GM12878 (cell line): ENCODE measurements at regions not wholly inside any gene's neighbourhood (a gene's known extent, or its start where the extent isn't known, plus 50 kb on each side); places are given as distances from the start of the nearest gene placed in this dataset.

Experiments
- ATAC-seq: fragments of 200-7000 bp; cut with Tn5 transposase; 3 replicates; pipeline ENCODE4 v1.9.1; 2020; ENCODE audit warnings: mild to moderate bottlenecking, moderate library complexity
- BruUV-seq: library from RNA; stranded (reverse); fragments of 400-500 nt; replicated peaks from 2 replicates; lab custom pipeline; 2021; lab: Mats Ljungman, UMichigan
- CTCF ChIA-PET: fragments of 300-600 bp; sonication (Branson Sonifier 250); formaldehyde crosslinking; extraction: SDS; loops from one replicate; lab custom pipeline; 2021; ENCODE audit warnings: inconsistent platforms; lab: Yijun Ruan, JAX
- POLR2A ChIA-PET: fragments of 350-600 bp; formaldehyde crosslinking; extraction: SDS; loops from one replicate; lab custom pipeline; 2021; ENCODE audit warnings: inconsistent platforms; lab: Charles Lee
- RAD21 ChIA-PET: fragments of 300-600 bp; sonication (Branson Sonifier 250); formaldehyde crosslinking; loops from one replicate; lab custom pipeline; 2023; ENCODE audit warnings: antibody characterized with exemption; ENCODE audit not compliant: unreplicated experiment; lab: Charles Lee
- SMC1A ChIA-PET: fragments of 300-600 bp; sonication (Branson Sonifier 250); formaldehyde crosslinking; loops from one replicate; lab custom pipeline; 2023; ENCODE audit not compliant: unreplicated experiment, uncharacterized antibody; lab: Charles Lee
- DNase-seq: peaks from one replicate; pipeline ENCODE4 v3.0.0-alpha.2; 2011; ENCODE audit warnings: low read depth, low spot score
- FAIRE-seq: peaks from 3 replicates; lab custom pipeline; 2011; peaks lifted over from hg19 to GRCh38; lab: Jason Lieb, UNC
- H2AFZ ChIP-seq: 2 replicates; pipeline ENCODE4 v1.6.0; 2011; ENCODE audit warnings: low read depth, low read length, control low read depth; ENCODE audit not compliant: control insufficient read depth
- H3K27ac ChIP-seq: 2 replicates; pipeline ENCODE4 v1.5.1; 2011; ENCODE audit warnings: control low read depth; ENCODE audit not compliant: control insufficient read depth, insufficient read depth
- H3K27me3 ChIP-seq, 2 experiments: replicated peaks in 1 of 2; 2 replicates each; pipeline versions ENCODE4 v1.6.0 to v1.6.1; 2011; ENCODE audit warnings: low read length in 1 of 2; ENCODE audit not compliant: control insufficient read depth in 2 of 2, insufficient read depth in 2 of 2
- H3K36me3 ChIP-seq, 2 experiments: 2 replicates each; pipeline ENCODE4 v1.5.1; 2011; ENCODE audit warnings: low read length in 1 of 2; ENCODE audit not compliant: control insufficient read depth in 2 of 2, insufficient read depth in 2 of 2
- H3K4me1 ChIP-seq: 2 replicates; pipeline ENCODE4 v1.6.1; 2011; ENCODE audit warnings: mild to moderate bottlenecking, low read length, moderate library complexity, mixed read lengths; ENCODE audit not compliant: control insufficient read depth, insufficient read depth
- H3K4me2 ChIP-seq: 2 replicates; pipeline ENCODE4 v1.6.0; 2011; ENCODE audit warnings: control low read depth; ENCODE audit not compliant: control insufficient read depth, insufficient read depth
- H3K4me3 ChIP-seq: fragments of 200-600 bp; sonication (generic); 2 replicates; pipeline ENCODE4 v1.5.1; 2016
- H3K79me2 ChIP-seq: 2 replicates; pipeline ENCODE4 v1.6.0; 2011; ENCODE audit warnings: low read length; ENCODE audit not compliant: control insufficient read depth, insufficient read depth
- H3K9ac ChIP-seq: 2 replicates; pipeline ENCODE4 v1.8.0; 2011; ENCODE audit warnings: low read length, control low read depth, mixed read lengths; ENCODE audit not compliant: control insufficient read depth, insufficient read depth
- H3K9me3 ChIP-seq: replicated peaks from 3 replicates; pipeline ENCODE4 v1.5.1; 2011; ENCODE audit warnings: mild to moderate bottlenecking, low read length; ENCODE audit not compliant: control insufficient read depth, insufficient read depth
- H4K20me1 ChIP-seq: 2 replicates; pipeline ENCODE4 v1.6.0; 2011; ENCODE audit not compliant: control insufficient read depth, insufficient read depth
- CHD2 ChIP-seq: IDR thresholded peaks from 2 replicates; pipeline ENCODE4 v1.6.1; 2011; ENCODE audit warnings: low read depth, low read length, improper control_type of control experiment, borderline replicate concordance
- FOS ChIP-seq: IDR thresholded peaks from 3 replicates; pipeline ENCODE4 v1.6.1; 2011; ENCODE audit warnings: borderline replicate concordance; ENCODE audit not compliant: insufficient read length; ENCODE audit errors: extremely low read depth
- KDM1A ChIP-seq: fragments of 200-600 bp; sonication (generic); IDR thresholded peaks from 2 replicates; pipeline ENCODE4 v1.6.1; 2016; ENCODE audit warnings: borderline replicate concordance
- NR2C1 ChIP-seq: fragments of 450-650 bp; IDR thresholded peaks from 2 replicates; pipeline ENCODE4 v1.6.1; 2017; ENCODE audit warnings: antibody characterized with exemption, mild to moderate bottlenecking, moderate library complexity
- RUNX3 ChIP-seq: IDR thresholded peaks from 2 replicates; pipeline ENCODE4 v1.6.1; 2012; ENCODE audit warnings: low read length, inconsistent platforms
- SMC3 ChIP-seq: IDR thresholded peaks from 2 replicates; pipeline ENCODE4 v1.6.1; 2011; ENCODE audit warnings: low read length, improper control_type of control experiment, borderline replicate concordance
- ZNF384 ChIP-seq: IDR thresholded peaks from 2 replicates; pipeline ENCODE4 v1.6.1; 2012; ENCODE audit warnings: low read depth, mild to moderate bottlenecking, low read length, improper control_type of control experiment, borderline replicate concordance
- WGBS: methylation state at CpG from one replicate; pipeline ENCODE4 v1.1.6; 2016; ENCODE audit warnings: low lambda C conversion rate; ENCODE audit not compliant: insufficient replicate concordance, insufficient coverage; ENCODE audit errors: missing lambda C conversion rate; 5-methylcytosine and 5-hydroxymethylcytosine counted together
- in situ Hi-C: fragments of 300-500 bp; cut with MboI; formaldehyde crosslinking; loops from 9 replicates; pipeline ENCODE4 v1.14.3; 2018; ENCODE audit warnings: mixed read lengths
- intact Hi-C: fragments of 100-400 bp; cut with micrococcal nuclease; formaldehyde crosslinking; loops from one replicate; pipeline ENCODE4 v1.14.2; 2022; ENCODE audit not compliant: unreplicated experiment
- TF ChIP-seq, protein P1 (sequence below): fragments of 450-650 bp; IDR thresholded peaks from 2 replicates; pipeline ENCODE4 v1.6.1; 2016; ENCODE audit warnings: mild to moderate bottlenecking
- TF ChIP-seq, protein P2 (sequence below): fragments of 450-650 bp; IDR thresholded peaks from 2 replicates; pipeline ENCODE4 v1.6.1; 2016; ENCODE audit warnings: mild to moderate bottlenecking
- TF ChIP-seq, protein P3 (sequence below): IDR thresholded peaks from 2 replicates; pipeline ENCODE4 v1.6.1; 2012; ENCODE audit warnings: low read depth, low read length, improper control_type of control experiment

- FAIRE-seq (no peak), DNase-seq (no peak)
- H3K27ac ChIP-seq, result no peak overlapping the region
- TF ChIP-seq, protein P1, sequence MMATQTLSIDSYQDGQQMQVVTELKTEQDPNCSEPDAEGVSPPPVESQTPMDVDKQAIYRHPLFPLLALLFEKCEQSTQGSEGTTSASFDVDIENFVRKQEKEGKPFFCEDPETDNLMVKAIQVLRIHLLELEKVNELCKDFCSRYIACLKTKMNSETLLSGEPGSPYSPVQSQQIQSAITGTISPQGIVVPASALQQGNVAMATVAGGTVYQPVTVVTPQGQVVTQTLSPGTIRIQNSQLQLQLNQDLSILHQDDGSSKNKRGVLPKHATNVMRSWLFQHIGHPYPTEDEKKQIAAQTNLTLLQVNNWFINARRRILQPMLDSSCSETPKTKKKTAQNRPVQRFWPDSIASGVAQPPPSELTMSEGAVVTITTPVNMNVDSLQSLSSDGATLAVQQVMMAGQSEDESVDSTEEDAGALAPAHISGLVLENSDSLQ, result no peak
- 0 out of 2 replicates have a peak, but pooled peaks have one; percentile 16 for TF ChIP-seq RUNX3
- TF ChIP-seq, all 136 proteins: peak for 1
- intact Hi-C loops (no loop called here), in situ Hi-C loops (no loop called here)
- Histone ChIP-seq H3K79me2 (no peaks in the 10 kb centered on the region), H3K9ac (no peak overlapping the region), H4K20me1 (no peaks in the 10 kb centered on the region), H3K4me2 (no peak overlapping the region; the same call in 1 of the 2 replicates), H3K4me3 (no peak overlapping the region), H3K9me3 (no peaks in the 10 kb centered on the region; the same call in 2 of the 3 replicates), H3K36me3 (no peaks in the 10 kb centered on the region), H2AFZ (no peak overlapping the region), H3K27me3 (no peaks in the 10 kb centered on the region), H3K4me1 (peaks cover 23% of the 10 kb centered on the region)
- CTCF ChIA-PET, result no interaction called here
- SMC1A ChIA-PET, result interaction anchor here (0.6 to 1.2 kb wide), 3 partner anchors 42 to 332 kb away, joined by 3 read pairs; no protein-coding TSS in a partner anchor
- RAD21 ChIA-PET, result interaction anchor here (1.9 kb wide), 1 partner anchor 42 kb away, joined by 7 read pairs; no protein-coding TSS in a partner anchor
- WGBS, result 97% methylated on average over 7 of the region's 7 CpGs
- ATAC-seq, result no peak
- BruUV-seq, result no TSS peak
- POLR2A ChIA-PET, result interaction anchor here (0.9 kb wide), 1 partner anchor 41 kb away, joined by 3 read pairs; no protein-coding TSS in a partner anchor
Measured at GRCh38 chr3:72143322-72143721, 358.4 kb upstream of the PROK2 start.

DNA sequence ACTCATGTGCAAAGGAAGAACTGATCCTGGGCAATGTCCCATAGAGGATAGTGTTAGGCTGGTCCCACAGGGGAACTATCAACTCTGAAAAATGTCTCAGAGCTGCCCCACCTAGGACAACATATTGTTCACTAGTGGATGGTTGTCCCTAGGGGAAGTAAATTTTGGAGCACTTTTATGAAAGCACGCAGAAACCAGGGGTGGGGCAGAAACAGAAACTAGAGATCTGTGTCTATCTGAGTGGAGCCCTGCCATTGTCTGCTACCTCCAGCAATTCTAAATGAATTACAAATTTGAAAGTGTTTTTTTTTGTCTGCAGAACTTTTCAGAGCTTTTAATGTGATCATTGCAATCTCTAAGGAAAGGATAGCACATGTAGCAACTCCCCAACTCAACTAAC lies 357.1 kb upstream of the PROK2 start:
- H2AFZ ChIP-seq, result no peak overlapping the region
- WGBS, result 0% methylated on average over 1 of the region's 1 CpG
- DNase-seq, result no peak
- TF ChIP-seq ZNF384, result no peak
- TF ChIP-seq KDM1A, result no peak
- no peak for TF ChIP-seq CHD2
- TF ChIP-seq SMC3, result no peak
- TF ChIP-seq FOS, result no peak
- no peak for TF ChIP-seq NR2C1
- TF ChIP-seq, protein P2, sequence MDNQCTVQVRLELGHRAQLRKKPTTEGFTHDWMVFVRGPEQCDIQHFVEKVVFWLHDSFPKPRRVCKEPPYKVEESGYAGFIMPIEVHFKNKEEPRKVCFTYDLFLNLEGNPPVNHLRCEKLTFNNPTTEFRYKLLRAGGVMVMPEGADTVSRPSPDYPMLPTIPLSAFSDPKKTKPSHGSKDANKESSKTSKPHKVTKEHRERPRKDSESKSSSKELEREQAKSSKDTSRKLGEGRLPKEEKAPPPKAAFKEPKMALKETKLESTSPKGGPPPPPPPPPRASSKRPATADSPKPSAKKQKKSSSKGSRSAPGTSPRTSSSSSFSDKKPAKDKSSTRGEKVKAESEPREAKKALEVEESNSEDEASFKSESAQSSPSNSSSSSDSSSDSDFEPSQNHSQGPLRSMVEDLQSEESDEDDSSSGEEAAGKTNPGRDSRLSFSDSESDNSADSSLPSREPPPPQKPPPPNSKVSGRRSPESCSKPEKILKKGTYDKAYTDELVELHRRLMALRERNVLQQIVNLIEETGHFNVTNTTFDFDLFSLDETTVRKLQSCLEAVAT, result no peak
- TF ChIP-seq, protein P3, sequence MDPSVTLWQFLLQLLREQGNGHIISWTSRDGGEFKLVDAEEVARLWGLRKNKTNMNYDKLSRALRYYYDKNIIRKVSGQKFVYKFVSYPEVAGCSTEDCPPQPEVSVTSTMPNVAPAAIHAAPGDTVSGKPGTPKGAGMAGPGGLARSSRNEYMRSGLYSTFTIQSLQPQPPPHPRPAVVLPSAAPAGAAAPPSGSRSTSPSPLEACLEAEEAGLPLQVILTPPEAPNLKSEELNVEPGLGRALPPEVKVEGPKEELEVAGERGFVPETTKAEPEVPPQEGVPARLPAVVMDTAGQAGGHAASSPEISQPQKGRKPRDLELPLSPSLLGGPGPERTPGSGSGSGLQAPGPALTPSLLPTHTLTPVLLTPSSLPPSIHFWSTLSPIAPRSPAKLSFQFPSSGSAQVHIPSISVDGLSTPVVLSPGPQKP, result no peak

More for the DNA sequence above, 357.1 kb upstream of the PROK2 start:
- Histone ChIP-seq H3K79me2 (no peaks in the 10 kb centered on the region), H3K27ac (no peak overlapping the region), H3K9me3 (no peaks in the 10 kb centered on the region), H3K9ac (no peak overlapping the region), H3K36me3 (no peaks in the 10 kb centered on the region), H4K20me1 (no peaks in the 10 kb centered on the region), H3K4me1 (peaks cover 32% of the 10 kb centered on the region), H3K4me3 (no peak overlapping the region), H3K27me3 (no peaks in the 10 kb centered on the region), H3K4me2 (peak overlapping the region; percentile 53)
- ChIA-PET POLR2A (no interaction called here), RAD21 (interaction anchor here (1.1 to 1.9 kb wide), 2 partner anchors 41 to 157 kb away, joined by 3 to 7 read pairs; no protein-coding TSS in a partner anchor), SMC1A (no interaction called here), CTCF (no interaction called here)
- FAIRE-seq (no peak), ATAC-seq (peak; percentile 22)
- BruUV-seq, result no TSS peak
- in situ Hi-C loops (no loop called here), intact Hi-C loops (no loop called here)
